K562 (cell line): ENCODE measurements at regions not wholly inside any gene's neighbourhood (a gene's known extent, or its start where the extent isn't known, plus 50 kb on each side); places are given as distances from the start of the nearest gene placed in this dataset.

Source experiments
- ATAC-seq: fragments of 200-7000 bp; cut with Tn5 transposase; 3 replicates; pipeline ENCODE4 v1.9.1; 2020; ENCODE audit warnings: moderate library complexity
- BruUV-seq: library from RNA; stranded (reverse); fragments of 400-500 nt; replicated peaks from 2 replicates; lab custom pipeline; 2021; lab: Mats Ljungman, UMichigan
- CTCF ChIA-PET: fragments of 300-600 bp; formaldehyde crosslinking; extraction: SDS; loops from one replicate; lab custom pipeline; 2021; ENCODE audit warnings: low intra/inter-chr PET ratio; lab: Yijun Ruan, JAX
- POLR2A ChIA-PET: fragments of 300-600, 350-650 bp; sonication (Branson Sonifier 250); formaldehyde crosslinking; extraction: SDS; loops from one replicate; lab custom pipeline; 2021; ENCODE audit warnings: antibody characterized with exemption, inconsistent platforms; lab: Yijun Ruan, JAX
- DNase-seq, 4 experiments: peaks; one replicate each; pipeline versions ENCODE4 v3.0.0 to v3.0.0-alpha.2; 2011 to 2018; ENCODE audit warnings: low spot score in 3 of 4, mixed read lengths in 3 of 4; ENCODE audit errors: extremely low read depth in 1 of 4
- FAIRE-seq: peaks from 2 replicates; lab custom pipeline; 2011; peaks lifted over from hg19 to GRCh38; lab: Jason Lieb, UNC
- H2AFZ ChIP-seq: 2 replicates; pipeline ENCODE4 v1.6.0; 2011; ENCODE audit warnings: low read depth, low read length, control low read depth, inconsistent platforms
- H3K27ac ChIP-seq: fragments of 200-600 bp; 3 replicates; pipeline ENCODE4 v1.8.0; 2011; ENCODE audit warnings: low read depth, mild to moderate bottlenecking, control low read depth, inconsistent platforms, low read length, moderate library complexity, mixed read lengths; ENCODE audit errors: extremely low read depth
- H3K27me3 ChIP-seq, 2 experiments: fragments of 300-600 bp in 1 of 2; 2 replicates in 1 of 2; 3 replicates in 1 of 2; pipeline versions ENCODE4 v1.6.0 to v1.8.0; 2011; ENCODE audit warnings: inconsistent platforms in 2 of 2, low read length in 2 of 2, mild to moderate bottlenecking in 1 of 2, mixed read lengths in 1 of 2, moderate library complexity in 1 of 2; ENCODE audit not compliant: control insufficient read depth in 2 of 2, insufficient read depth in 2 of 2
- H3K36me3 ChIP-seq: fragments of 300-600 bp; 3 replicates; pipeline ENCODE4 v1.8.0; 2011; ENCODE audit warnings: mild to moderate bottlenecking, low read length, inconsistent platforms; ENCODE audit not compliant: control insufficient read depth, insufficient read depth
- H3K4me1 ChIP-seq, 2 experiments: fragments of 200-600 bp in 1 of 2; replicated peaks in 1 of 2; 2 replicates in 1 of 2; 3 replicates in 1 of 2; pipeline versions ENCODE4 v1.5.1 to v1.8.0; 2011; ENCODE audit warnings: inconsistent platforms in 2 of 2, low read length in 2 of 2, mild to moderate bottlenecking in 1 of 2, mixed read lengths in 1 of 2, moderate library complexity in 1 of 2; ENCODE audit not compliant: control insufficient read depth in 2 of 2, insufficient read depth in 2 of 2
- H3K4me2 ChIP-seq: 2 replicates; pipeline ENCODE4 v1.6.1; 2011; ENCODE audit warnings: low read length, control low read depth, inconsistent platforms, mixed read lengths; ENCODE audit not compliant: insufficient read depth
- H3K4me3 ChIP-seq: fragments of 200-600 bp; sonication (generic), shearing (Covaris generic); 2 replicates; pipeline ENCODE4 v1.5.1; 2016; ENCODE audit warnings: control low read depth, inconsistent platforms
- H3K79me2 ChIP-seq: fragments of 200-600 bp; 3 replicates; pipeline ENCODE4 v1.8.0; 2011; ENCODE audit warnings: low read length, inconsistent platforms; ENCODE audit not compliant: control insufficient read depth, insufficient read depth
- H3K9ac ChIP-seq, 2 experiments: 2 replicates each; pipeline versions ENCODE4 v1.6.0 to v1.6.1; 2011; ENCODE audit warnings: low read depth in 2 of 2, low read length in 2 of 2, control low read depth in 1 of 2, inconsistent platforms in 1 of 2, mild to moderate bottlenecking in 1 of 2, mixed read lengths in 1 of 2; ENCODE audit not compliant: insufficient read depth in 1 of 2
- H3K9me1 ChIP-seq: one replicate; pipeline ENCODE4 v1.6.0; 2011; ENCODE audit warnings: inconsistent platforms, mild to moderate bottlenecking, low read length, moderate library complexity; ENCODE audit not compliant: control insufficient read depth, insufficient read depth
- H3K9me3 ChIP-seq: replicated peaks from 2 replicates; pipeline ENCODE4 v1.5.1; 2011; ENCODE audit warnings: low read depth, low read length, inconsistent platforms; ENCODE audit not compliant: control insufficient read depth, insufficient read depth
- H4K20me1 ChIP-seq: replicated peaks from 2 replicates; pipeline ENCODE4 v1.6.1; 2011; ENCODE audit warnings: low read length, inconsistent platforms, mixed read lengths; ENCODE audit not compliant: control insufficient read depth, insufficient read depth
- BDP1 ChIP-seq: IDR thresholded peaks from 3 replicates; pipeline ENCODE4 v1.6.1; 2011; ENCODE audit not compliant: insufficient read length, insufficient read depth
- CREB3 ChIP-seq: fragments of 450-650 bp; conservative IDR thresholded peaks from 2 replicates; pipeline ENCODE4 v1.6.1; 2016; ENCODE audit warnings: missing genetic modification characterization, low read depth, mild to moderate bottlenecking, missing compliant biosample characterization, moderate library complexity
- HMG20A ChIP-seq: fragments of 450-650 bp; formaldehyde crosslinking; conservative IDR thresholded peaks from 2 replicates; pipeline ENCODE4 v1.4.0; 2020; ENCODE audit warnings: mild to moderate bottlenecking, mixed read lengths
- HMG20B ChIP-seq: fragments of 250-450 bp; sonication (Bioruptor Pico); IDR thresholded peaks from 2 replicates; pipeline ENCODE4 v1.5.0; 2021; ENCODE audit warnings: mild to moderate bottlenecking
- MECOM ChIP-seq: fragments of 250-450 bp; sonication (Bioruptor Pico); IDR thresholded peaks from 2 replicates; pipeline ENCODE4 v1.8.0; 2022; ENCODE audit warnings: inconsistent platforms
- PYGO2 ChIP-seq: fragments of 450-650 bp; IDR thresholded peaks from 2 replicates; pipeline ENCODE4 v1.6.1; 2016; ENCODE audit warnings: mild to moderate bottlenecking, missing genetic modification characterization, moderate library complexity, missing compliant biosample characterization
- RFX5 ChIP-seq: IDR thresholded peaks from 2 replicates; pipeline ENCODE4 v1.6.1; 2011; ENCODE audit warnings: low read depth, mild to moderate bottlenecking, improper control_type of control experiment, low read length
- ZFP30 ChIP-seq: fragments of 250-450 bp; sonication (Bioruptor Pico); IDR thresholded peaks from 2 replicates; pipeline ENCODE4 v1.8.0; 2022; ENCODE audit warnings: moderate library complexity, mild to moderate bottlenecking, inconsistent platforms, borderline replicate concordance
- ZNF133 ChIP-seq: fragments of 250-450 bp; sonication (Bioruptor Pico); IDR thresholded peaks from 2 replicates; pipeline ENCODE4 v1.4.0; 2020; ENCODE audit warnings: mild to moderate bottlenecking
- ZNF398 ChIP-seq: fragments of 250-450 bp; sonication (Bioruptor Pico); IDR thresholded peaks from 2 replicates; pipeline ENCODE4 v1.8.0; 2021; ENCODE audit warnings: moderate library complexity, mild to moderate bottlenecking, inconsistent platforms
- WGBS: fragments of 100-300 bp; shearing (Covaris generic); methylation state at CpG from one replicate; pipeline ENCODE4 v1.1.6; 2016; ENCODE audit warnings: low coverage, mixed read lengths; ENCODE audit not compliant: insufficient coverage; ENCODE audit errors: missing lambda C conversion rate; 5-methylcytosine and 5-hydroxymethylcytosine counted together
- in situ Hi-C: fragments of 300-500 bp; cut with MboI; formaldehyde crosslinking; loops from 4 replicates; pipeline ENCODE4 v1.15.0; 2018; ENCODE audit warnings: inconsistent platforms, mixed read lengths
- intact Hi-C: fragments of 100-400 bp; cut with micrococcal nuclease; formaldehyde crosslinking; loops from 2 replicates; pipeline ENCODE4 v1.14.2; 2022
- TF ChIP-seq, protein P1 (sequence below): IDR thresholded peaks from 2 replicates; pipeline ENCODE4 v1.6.1; 2011; ENCODE audit warnings: borderline replicate concordance, low read depth, mild to moderate bottlenecking, moderate library complexity, low read length; ENCODE audit not compliant: insufficient read depth, poor library complexity, severe bottlenecking

GRCh38 chr1:221488550-221488949 is 253.3 kb downstream of the DUSP10 start:
- H2AFZ ChIP-seq = no peak overlapping the region
- no peaks in the 10 kb centered on the region for H3K27me3 ChIP-seq
- no peak overlapping the region for H3K9ac ChIP-seq
- ATAC-seq (no peak), DNase-seq (no peak), FAIRE-seq (no peak)
- no TSS peak for BruUV-seq
- no peaks in the 10 kb centered on the region for H3K9me1 ChIP-seq
- intact Hi-C loops (no loop called here), in situ Hi-C loops (no loop called here)
- no peaks in the 10 kb centered on the region for H4K20me1 ChIP-seq
- H3K27ac ChIP-seq = no peak overlapping the region
- TF ChIP-seq MECOM (no peak), HMG20B (no peak), HMG20A (no peak), CREB3 (no peak), ZNF133 (CRISPR knock-in tag) (no peak), ZNF398 (CRISPR knock-in tag) (no peak), RFX5 (no peak), ZFP30 (CRISPR knock-in tag) (no peak), BDP1 (no peak), PYGO2 (tag) (no peak)
- TF ChIP-seq, protein P1, sequence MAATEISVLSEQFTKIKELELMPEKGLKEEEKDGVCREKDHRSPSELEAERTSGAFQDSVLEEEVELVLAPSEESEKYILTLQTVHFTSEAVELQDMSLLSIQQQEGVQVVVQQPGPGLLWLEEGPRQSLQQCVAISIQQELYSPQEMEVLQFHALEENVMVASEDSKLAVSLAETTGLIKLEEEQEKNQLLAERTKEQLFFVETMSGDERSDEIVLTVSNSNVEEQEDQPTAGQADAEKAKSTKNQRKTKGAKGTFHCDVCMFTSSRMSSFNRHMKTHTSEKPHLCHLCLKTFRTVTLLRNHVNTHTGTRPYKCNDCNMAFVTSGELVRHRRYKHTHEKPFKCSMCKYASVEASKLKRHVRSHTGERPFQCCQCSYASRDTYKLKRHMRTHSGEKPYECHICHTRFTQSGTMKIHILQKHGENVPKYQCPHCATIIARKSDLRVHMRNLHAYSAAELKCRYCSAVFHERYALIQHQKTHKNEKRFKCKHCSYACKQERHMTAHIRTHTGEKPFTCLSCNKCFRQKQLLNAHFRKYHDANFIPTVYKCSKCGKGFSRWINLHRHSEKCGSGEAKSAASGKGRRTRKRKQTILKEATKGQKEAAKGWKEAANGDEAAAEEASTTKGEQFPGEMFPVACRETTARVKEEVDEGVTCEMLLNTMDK = no peak
- H3K4me1 ChIP-seq = no peaks in the 10 kb centered on the region
- no peaks in the 10 kb centered on the region for H3K36me3 ChIP-seq
- ChIA-PET POLR2A (no interaction called here), CTCF (no interaction called here)
- H3K4me3 ChIP-seq = no peak overlapping the region
- H3K79me2 ChIP-seq = no peaks in the 10 kb centered on the region
- no peaks in the 10 kb centered on the region for H3K9me3 ChIP-seq
- H3K4me2 ChIP-seq = no peak overlapping the region
- 0% methylated on average over 1 of the region's 1 CpG for WGBS
